LNCaP clone FGC (cell line): ENCODE measurements at regions not wholly inside any gene's neighbourhood (a gene's known extent, or its start where the extent isn't known, plus 50 kb on each side); places are given as distances from the start of the nearest gene placed in this dataset.

ENCODE experiments used
- DNase-seq: peaks from one replicate; pipeline ENCODE4 v3.0.0-alpha.2; 2011; ENCODE audit warnings: low read depth
- H3K4me3 ChIP-seq: 2 replicates; pipeline ENCODE4 v1.5.1; 2011; ENCODE audit warnings: mild to moderate bottlenecking, low read depth, low read length, control low read depth
- TF ChIP-seq, protein P1 (sequence below): IDR thresholded peaks from 2 replicates; pipeline ENCODE4 v1.5.1; 2012; ENCODE audit warnings: mild to moderate bottlenecking; ENCODE audit not compliant: control insufficient read depth, insufficient read depth; ENCODE audit errors: extremely low read depth

DNA sequence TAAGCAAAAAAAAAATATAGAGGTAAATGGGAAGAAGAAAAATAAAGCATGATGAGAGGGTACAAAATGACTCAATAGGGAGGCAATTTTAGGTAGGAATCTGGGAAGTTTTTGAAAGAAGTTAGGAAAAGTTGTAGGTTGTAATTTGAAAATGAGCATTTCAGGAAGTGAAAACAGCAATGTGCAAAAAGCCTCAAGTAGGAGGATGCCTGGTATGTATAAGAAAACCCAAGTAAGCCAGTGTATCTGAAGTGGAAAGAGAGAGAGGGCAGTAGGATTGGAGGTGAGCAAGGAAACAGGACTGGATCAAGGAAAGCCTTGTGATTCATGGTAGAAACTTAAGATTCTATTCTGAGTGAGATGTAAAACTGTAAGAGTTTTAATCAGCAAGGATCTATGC lies 121.6 kb upstream of the SPRY2 start:
- no peak overlapping the region for H3K4me3 ChIP-seq
- no peak for DNase-seq
- TF ChIP-seq, protein P1, sequence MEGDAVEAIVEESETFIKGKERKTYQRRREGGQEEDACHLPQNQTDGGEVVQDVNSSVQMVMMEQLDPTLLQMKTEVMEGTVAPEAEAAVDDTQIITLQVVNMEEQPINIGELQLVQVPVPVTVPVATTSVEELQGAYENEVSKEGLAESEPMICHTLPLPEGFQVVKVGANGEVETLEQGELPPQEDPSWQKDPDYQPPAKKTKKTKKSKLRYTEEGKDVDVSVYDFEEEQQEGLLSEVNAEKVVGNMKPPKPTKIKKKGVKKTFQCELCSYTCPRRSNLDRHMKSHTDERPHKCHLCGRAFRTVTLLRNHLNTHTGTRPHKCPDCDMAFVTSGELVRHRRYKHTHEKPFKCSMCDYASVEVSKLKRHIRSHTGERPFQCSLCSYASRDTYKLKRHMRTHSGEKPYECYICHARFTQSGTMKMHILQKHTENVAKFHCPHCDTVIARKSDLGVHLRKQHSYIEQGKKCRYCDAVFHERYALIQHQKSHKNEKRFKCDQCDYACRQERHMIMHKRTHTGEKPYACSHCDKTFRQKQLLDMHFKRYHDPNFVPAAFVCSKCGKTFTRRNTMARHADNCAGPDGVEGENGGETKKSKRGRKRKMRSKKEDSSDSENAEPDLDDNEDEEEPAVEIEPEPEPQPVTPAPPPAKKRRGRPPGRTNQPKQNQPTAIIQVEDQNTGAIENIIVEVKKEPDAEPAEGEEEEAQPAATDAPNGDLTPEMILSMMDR, result no peak

DNA sequence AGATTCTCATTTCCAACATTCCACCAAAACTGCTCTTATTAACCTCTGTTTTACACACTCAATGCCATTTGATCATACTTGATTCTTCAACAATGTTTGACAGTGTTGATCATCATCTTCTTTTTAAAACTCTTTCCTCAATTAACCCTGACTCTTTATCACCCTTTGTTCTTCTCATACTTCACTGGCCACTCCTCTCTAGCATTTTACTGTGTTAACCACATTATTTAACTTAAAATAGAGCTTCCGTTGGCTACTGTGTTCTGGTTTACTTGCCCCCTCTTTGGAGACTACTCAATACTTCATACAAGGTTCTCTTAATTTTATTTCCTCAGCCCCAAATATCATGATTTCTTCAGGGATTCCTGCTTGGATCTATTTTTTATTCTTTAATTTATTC lies 121.1 kb upstream of the SPRY2 start:
- TF ChIP-seq, protein P1, result no peak
- no peak overlapping the region for H3K4me3 ChIP-seq
- no peak for DNase-seq

DNA sequence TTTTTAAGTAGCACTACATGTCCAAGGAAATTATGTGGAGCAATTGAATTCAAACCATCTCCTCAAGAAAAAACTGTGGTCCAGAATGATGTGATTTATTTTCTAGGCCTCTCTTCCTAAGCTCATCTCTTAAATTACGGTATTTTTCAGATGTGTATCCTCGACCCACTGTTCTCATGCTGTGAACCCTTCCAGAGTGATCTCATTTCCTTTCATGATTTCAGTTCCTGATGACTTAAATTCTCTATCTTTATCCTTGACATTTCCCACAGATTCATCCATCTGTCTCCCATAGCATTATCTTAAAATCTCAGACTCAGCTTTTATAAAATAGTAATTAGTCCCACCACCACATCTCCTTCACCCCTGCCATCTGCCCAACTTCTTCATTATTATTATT lies 117.6 kb upstream of the SPRY2 start:
- no peak for DNase-seq
- no peak overlapping the region for H3K4me3 ChIP-seq
- TF ChIP-seq, protein P1, result no peak

DNA sequence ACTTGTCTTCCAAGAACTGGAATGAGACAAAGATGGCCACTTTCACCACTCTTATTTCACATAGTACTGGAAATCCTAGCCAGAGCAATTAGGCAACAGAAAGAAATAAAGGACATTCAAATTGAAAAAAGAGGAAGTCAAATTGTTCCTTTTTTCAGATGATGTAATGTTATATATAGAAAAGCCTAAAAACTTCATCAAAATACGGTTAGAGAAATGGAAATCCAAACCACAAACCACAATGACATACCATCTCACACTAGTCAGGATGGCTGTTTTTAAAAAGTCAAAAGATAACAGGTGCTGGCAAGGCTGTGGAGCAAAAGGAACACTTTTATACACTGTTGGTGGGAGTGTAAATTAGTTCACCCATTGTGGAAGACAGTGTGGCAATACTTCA lies 113.3 kb upstream of the SPRY2 start:
- no peak for DNase-seq
- TF ChIP-seq, protein P1, result no peak
- H3K4me3 ChIP-seq, result no peak overlapping the region

DNA sequence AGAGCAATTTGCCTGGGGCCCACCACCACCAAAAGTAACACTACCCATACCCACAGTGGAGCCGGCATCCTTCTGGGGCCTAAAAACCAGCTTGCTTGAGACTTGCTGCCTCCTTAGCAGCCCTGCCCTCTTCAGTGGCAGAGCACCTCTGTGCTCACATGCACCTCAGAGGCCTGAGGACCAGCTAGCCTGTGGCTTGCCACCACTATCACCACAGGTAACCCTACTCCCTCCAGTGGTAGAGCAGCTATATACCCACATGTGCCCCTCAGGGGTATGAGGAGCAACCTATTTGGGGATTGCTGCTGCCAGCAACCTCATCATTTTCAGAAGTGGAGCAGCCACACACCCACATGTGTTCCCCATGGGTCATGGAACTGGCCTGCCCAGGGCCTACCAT lies 111.4 kb upstream of the SPRY2 start:
- DNase-seq, result no peak
- no peak overlapping the region for H3K4me3 ChIP-seq
- TF ChIP-seq, protein P1, result no peak

DNA sequence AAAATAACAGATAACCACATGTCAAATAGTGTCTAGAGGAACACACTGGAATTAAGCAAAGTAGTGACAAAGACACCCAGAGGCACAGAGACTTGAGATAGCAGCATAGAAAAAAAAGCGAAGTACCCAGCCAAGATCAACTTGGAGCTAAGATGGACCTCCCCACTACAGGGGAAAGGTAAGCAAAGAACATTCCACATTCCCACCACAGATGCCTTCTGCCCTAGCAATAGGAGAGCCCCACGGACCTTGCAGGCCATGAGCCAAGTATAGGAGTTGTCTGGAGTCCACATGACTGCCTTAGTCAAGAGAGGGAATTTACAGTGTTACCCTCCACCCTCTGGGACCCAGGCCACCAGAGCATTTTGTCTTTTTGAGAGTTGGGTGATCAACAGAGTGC lies 110.7 kb upstream of the SPRY2 start:
- H3K4me3 ChIP-seq, result no peak overlapping the region
- TF ChIP-seq, protein P1, result no peak
- no peak for DNase-seq

DNA sequence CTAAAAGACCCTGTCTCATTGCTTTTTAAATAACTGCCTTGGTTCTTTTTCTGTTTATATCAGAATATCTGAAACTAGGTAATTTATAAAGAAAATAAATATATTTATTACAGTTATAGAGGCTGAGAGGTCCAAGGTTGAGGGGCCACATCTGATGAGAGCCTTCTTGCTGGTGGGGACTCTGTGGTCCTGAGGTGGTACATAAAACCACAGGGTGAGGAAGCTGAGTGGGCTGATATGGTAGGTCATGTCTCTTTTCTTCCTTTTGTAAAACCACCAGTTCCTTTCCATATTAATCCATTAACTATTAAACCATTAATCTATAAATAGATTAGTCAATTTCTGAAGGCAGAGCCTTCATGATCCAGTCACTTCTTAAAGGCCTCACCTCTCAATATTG lies 109.5 kb upstream of the SPRY2 start:
- DNase-seq, result no peak
- TF ChIP-seq, protein P1, result no peak
- H3K4me3 ChIP-seq, result no peak overlapping the region
